WTC11 (cell line): ENCODE measurements at regions not wholly inside any gene's neighbourhood (a gene's known extent, or its start where the extent isn't known, plus 50 kb on each side); places are given as distances from the start of the nearest gene placed in this dataset.

ENCODE experiments used
- ATAC-seq: fragments of 200-7000 bp; cut with Tn5 transposase; 2 replicates; pipeline ENCODE4 v1.10.0; 2021; ENCODE audit warnings: mild to moderate bottlenecking, moderate library complexity
- CTCF ChIA-PET: fragments of 300-600 bp; sonication (Branson Sonifier 250); formaldehyde crosslinking; loops from one replicate; lab custom pipeline; 2021; ENCODE audit warnings: antibody characterized with exemption; lab: Charles Lee
- POLR2A ChIA-PET: fragments of 350-600 bp; sonication (Branson Sonifier 250); formaldehyde crosslinking; loops from one replicate; lab custom pipeline; 2021; ENCODE audit warnings: antibody characterized with exemption; lab: Charles Lee
- DNase-seq: peaks from one replicate; pipeline ENCODE4 v3.0.0; 2021; ENCODE audit warnings: low spot score
- H3K27ac Mint-ChIP-seq: 2 replicates; pipeline ENCODE4 v1.8.0; 2021; ENCODE audit warnings: mixed read lengths
- H3K27me3 Mint-ChIP-seq: 2 replicates; pipeline ENCODE4 v1.8.0; 2021; ENCODE audit warnings: low read depth, mild to moderate bottlenecking, moderate library complexity, mixed read lengths
- H3K36me3 Mint-ChIP-seq: 2 replicates; pipeline ENCODE4 v1.8.0; 2021; ENCODE audit warnings: mixed read lengths
- H3K4me1 Mint-ChIP-seq: 2 replicates; pipeline ENCODE4 v1.8.0; 2022; ENCODE audit warnings: mixed read lengths
- H3K4me3 Mint-ChIP-seq: 2 replicates; pipeline ENCODE4 v1.8.0; 2021; ENCODE audit warnings: mild to moderate bottlenecking, moderate library complexity, mixed read lengths
- H3K9me3 Mint-ChIP-seq: 2 replicates; pipeline ENCODE4 v1.8.0; 2021; ENCODE audit warnings: mixed read lengths
- CBFB ChIP-seq: sonication (generic); formaldehyde crosslinking; IDR thresholded peaks from 2 replicates; pipeline ENCODE4 v1.8.1; 2022; ENCODE audit warnings: mild to moderate bottlenecking, low read depth, missing genetic modification reagents
- ELF4 ChIP-seq: sonication (generic); formaldehyde crosslinking; IDR thresholded peaks from 2 replicates; pipeline ENCODE4 v1.8.1; 2022; ENCODE audit warnings: low read depth, mild to moderate bottlenecking, moderate library complexity, missing genetic modification reagents
- FOXP4 ChIP-seq: sonication (generic); formaldehyde crosslinking; IDR thresholded peaks from 2 replicates; pipeline ENCODE4 v1.8.0; 2022; ENCODE audit warnings: mild to moderate bottlenecking, missing genetic modification reagents
- GABPB1 ChIP-seq: sonication (generic); formaldehyde crosslinking; IDR thresholded peaks from 2 replicates; pipeline ENCODE4 v1.8.1; 2023; ENCODE audit warnings: mild to moderate bottlenecking, missing genetic modification reagents
- HMGA2 ChIP-seq: fragments of 250-450 bp; sonication (Bioruptor Pico); IDR thresholded peaks from 2 replicates; pipeline ENCODE4 v1.4.0; 2021; ENCODE audit warnings: mild to moderate bottlenecking, moderate library complexity
- IRF2 ChIP-seq: sonication (generic); formaldehyde crosslinking; IDR thresholded peaks from 2 replicates; pipeline ENCODE4 v1.8.0; 2022; ENCODE audit warnings: low read depth, missing genetic modification reagents, borderline replicate concordance
- NFE2L1 ChIP-seq: sonication (generic); formaldehyde crosslinking; IDR thresholded peaks from 2 replicates; pipeline ENCODE4 v1.8.1; 2023; ENCODE audit warnings: missing genetic modification reagents
- NFYB ChIP-seq: sonication (generic); formaldehyde crosslinking; conservative IDR thresholded peaks from 2 replicates; pipeline ENCODE4 v1.8.0; 2022; ENCODE audit warnings: low read depth, missing genetic modification reagents
- PRDM15 ChIP-seq: sonication (generic); formaldehyde crosslinking; IDR thresholded peaks from 2 replicates; pipeline ENCODE4 v1.8.0; 2022; ENCODE audit warnings: missing genetic modification reagents
- PREB ChIP-seq: sonication (generic); formaldehyde crosslinking; IDR thresholded peaks from 2 replicates; pipeline ENCODE4 v1.8.1; 2022; ENCODE audit warnings: mild to moderate bottlenecking, missing genetic modification reagents, moderate library complexity, borderline replicate concordance
- TEAD4 ChIP-seq: sonication (generic); formaldehyde crosslinking; IDR thresholded peaks from 2 replicates; pipeline ENCODE4 v1.8.0; 2022; ENCODE audit warnings: mild to moderate bottlenecking, missing genetic modification reagents
- TP53 ChIP-seq: sonication (generic); formaldehyde crosslinking; IDR thresholded peaks from 2 replicates; pipeline ENCODE4 v1.8.1; 2023; ENCODE audit warnings: mild to moderate bottlenecking, missing genetic modification reagents
- ZNF317 ChIP-seq: sonication (generic); formaldehyde crosslinking; IDR thresholded peaks from 2 replicates; pipeline ENCODE4 v1.8.1; 2023; ENCODE audit warnings: low read depth, mild to moderate bottlenecking, moderate library complexity, missing genetic modification reagents, borderline replicate concordance
- ZNF416 ChIP-seq: fragments of 250-450 bp; sonication (Bioruptor Pico); IDR thresholded peaks from 2 replicates; pipeline ENCODE4 v1.9.0; 2021; ENCODE audit warnings: mild to moderate bottlenecking, inconsistent platforms
- TF ChIP-seq, protein P1 (sequence below): sonication (generic); formaldehyde crosslinking; IDR thresholded peaks from 2 replicates; pipeline ENCODE4 v1.8.1; 2022; ENCODE audit warnings: low read depth, mild to moderate bottlenecking, moderate library complexity, missing genetic modification reagents, borderline replicate concordance
- TF ChIP-seq, protein P2 (sequence below): fragments of 250-450 bp; sonication (Bioruptor Pico); IDR thresholded peaks from 2 replicates; pipeline ENCODE4 v1.9.0; 2021; ENCODE audit warnings: mild to moderate bottlenecking, borderline replicate concordance

GRCh38 chr1:79188337-79188736 is 181.8 kb upstream of the ADGRL4 start (continued):
- TF ChIP-seq PRDM15 (CRISPR knock-in tag) (no peak), ELF4 (CRISPR knock-in tag) (no peak), FOXP4 (CRISPR knock-in tag) (no peak), TP53 (no peak), ZNF416 (no peak), PREB (CRISPR knock-in tag) (no peak), CBFB (CRISPR knock-in tag) (no peak), GABPB1 (CRISPR knock-in tag) (no peak), TEAD4 (CRISPR knock-in tag) (no peak), ZNF317 (CRISPR knock-in tag) (no peak), NFE2L1 (no peak), NFYB (CRISPR knock-in tag) (no peak)
- TF ChIP-seq, protein P1, sequence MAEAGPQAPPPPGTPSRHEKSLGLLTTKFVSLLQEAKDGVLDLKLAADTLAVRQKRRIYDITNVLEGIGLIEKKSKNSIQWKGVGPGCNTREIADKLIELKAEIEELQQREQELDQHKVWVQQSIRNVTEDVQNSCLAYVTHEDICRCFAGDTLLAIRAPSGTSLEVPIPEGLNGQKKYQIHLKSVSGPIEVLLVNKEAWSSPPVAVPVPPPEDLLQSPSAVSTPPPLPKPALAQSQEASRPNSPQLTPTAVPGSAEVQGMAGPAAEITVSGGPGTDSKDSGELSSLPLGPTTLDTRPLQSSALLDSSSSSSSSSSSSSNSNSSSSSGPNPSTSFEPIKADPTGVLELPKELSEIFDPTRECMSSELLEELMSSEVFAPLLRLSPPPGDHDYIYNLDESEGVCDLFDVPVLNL (CRISPR knock-in tag), result no peak
- TF ChIP-seq, all 79 proteins: peak for 0

GRCh38 chr1:79186260-79186659 is 179.7 kb upstream of the ADGRL4 start:
- TF ChIP-seq IRF2 (CRISPR knock-in tag) (no peak), HMGA2 (peak; percentile 92), ZNF416 (no peak)
- TF ChIP-seq, protein P2, sequence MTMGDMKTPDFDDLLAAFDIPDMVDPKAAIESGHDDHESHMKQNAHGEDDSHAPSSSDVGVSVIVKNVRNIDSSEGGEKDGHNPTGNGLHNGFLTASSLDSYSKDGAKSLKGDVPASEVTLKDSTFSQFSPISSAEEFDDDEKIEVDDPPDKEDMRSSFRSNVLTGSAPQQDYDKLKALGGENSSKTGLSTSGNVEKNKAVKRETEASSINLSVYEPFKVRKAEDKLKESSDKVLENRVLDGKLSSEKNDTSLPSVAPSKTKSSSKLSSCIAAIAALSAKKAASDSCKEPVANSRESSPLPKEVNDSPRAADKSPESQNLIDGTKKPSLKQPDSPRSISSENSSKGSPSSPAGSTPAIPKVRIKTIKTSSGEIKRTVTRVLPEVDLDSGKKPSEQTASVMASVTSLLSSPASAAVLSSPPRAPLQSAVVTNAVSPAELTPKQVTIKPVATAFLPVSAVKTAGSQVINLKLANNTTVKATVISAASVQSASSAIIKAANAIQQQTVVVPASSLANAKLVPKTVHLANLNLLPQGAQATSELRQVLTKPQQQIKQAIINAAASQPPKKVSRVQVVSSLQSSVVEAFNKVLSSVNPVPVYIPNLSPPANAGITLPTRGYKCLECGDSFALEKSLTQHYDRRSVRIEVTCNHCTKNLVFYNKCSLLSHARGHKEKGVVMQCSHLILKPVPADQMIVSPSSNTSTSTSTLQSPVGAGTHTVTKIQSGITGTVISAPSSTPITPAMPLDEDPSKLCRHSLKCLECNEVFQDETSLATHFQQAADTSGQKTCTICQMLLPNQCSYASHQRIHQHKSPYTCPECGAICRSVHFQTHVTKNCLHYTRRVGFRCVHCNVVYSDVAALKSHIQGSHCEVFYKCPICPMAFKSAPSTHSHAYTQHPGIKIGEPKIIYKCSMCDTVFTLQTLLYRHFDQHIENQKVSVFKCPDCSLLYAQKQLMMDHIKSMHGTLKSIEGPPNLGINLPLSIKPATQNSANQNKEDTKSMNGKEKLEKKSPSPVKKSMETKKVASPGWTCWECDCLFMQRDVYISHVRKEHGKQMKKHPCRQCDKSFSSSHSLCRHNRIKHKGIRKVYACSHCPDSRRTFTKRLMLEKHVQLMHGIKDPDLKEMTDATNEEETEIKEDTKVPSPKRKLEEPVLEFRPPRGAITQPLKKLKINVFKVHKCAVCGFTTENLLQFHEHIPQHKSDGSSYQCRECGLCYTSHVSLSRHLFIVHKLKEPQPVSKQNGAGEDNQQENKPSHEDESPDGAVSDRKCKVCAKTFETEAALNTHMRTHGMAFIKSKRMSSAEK (CRISPR knock-in tag), result no peak
- Mint-ChIP-seq H3K4me1 (peaks cover 8% of the 10 kb centered on the region), H3K27ac (no peak overlapping the region), H3K9me3 (no peaks in the 10 kb centered on the region), H3K36me3 (no peaks in the 10 kb centered on the region), H3K4me3 (no peak overlapping the region), H3K27me3 (no peaks in the 10 kb centered on the region)
- ChIA-PET CTCF (no interaction called here), POLR2A (no interaction called here)
- no peak for DNase-seq
- ATAC-seq, result no peak
